Endometrial microvascular endothelial cells (primary cell): ENCODE measurements at regions not wholly inside any gene's neighbourhood (a gene's known extent, or its start where the extent isn't known, plus 50 kb on each side); places are given as distances from the start of the nearest gene placed in this dataset.
"Not testable (repeated sequence)": the region's sequence is repeated elsewhere in the genome, so short reads cannot be mapped to it uniquely, and the experiment has no call there.

Experiments used
- in situ Hi-C: cut with HindIII; loops from 2 replicates; pipeline ENCODE4 v1.10.0; 2017; ENCODE audit warnings: low sequenced_read_pairs, low pct_unique_long_range_greater_than_20kb; ENCODE audit errors: inconsistent ontology term

DNA sequence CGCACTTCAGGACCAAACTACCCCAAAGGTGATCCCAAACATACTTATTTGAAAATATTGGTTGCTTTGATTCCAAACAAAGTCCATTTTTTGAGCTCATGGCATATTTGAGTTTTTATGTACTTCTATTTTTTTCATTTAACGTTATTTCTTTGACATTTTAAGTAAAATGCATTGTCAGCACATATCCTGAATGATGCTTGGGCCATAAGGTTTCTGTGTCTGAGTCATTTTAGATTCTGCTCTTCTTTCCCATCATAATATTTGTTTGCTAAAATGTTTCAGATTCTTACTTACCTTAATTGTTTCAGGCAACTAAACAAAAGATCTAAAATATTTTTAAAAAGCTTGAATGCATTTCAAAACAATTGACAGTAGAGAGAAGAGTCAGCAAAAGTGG lies 998.2 kb downstream of the REEP3 start:
- in situ Hi-C loops: no loop called here

GRCh38 chr10:64519831-64520230 lies 998.6 kb downstream of the REEP3 start:
- in situ Hi-C loops: no loop called here

DNA sequence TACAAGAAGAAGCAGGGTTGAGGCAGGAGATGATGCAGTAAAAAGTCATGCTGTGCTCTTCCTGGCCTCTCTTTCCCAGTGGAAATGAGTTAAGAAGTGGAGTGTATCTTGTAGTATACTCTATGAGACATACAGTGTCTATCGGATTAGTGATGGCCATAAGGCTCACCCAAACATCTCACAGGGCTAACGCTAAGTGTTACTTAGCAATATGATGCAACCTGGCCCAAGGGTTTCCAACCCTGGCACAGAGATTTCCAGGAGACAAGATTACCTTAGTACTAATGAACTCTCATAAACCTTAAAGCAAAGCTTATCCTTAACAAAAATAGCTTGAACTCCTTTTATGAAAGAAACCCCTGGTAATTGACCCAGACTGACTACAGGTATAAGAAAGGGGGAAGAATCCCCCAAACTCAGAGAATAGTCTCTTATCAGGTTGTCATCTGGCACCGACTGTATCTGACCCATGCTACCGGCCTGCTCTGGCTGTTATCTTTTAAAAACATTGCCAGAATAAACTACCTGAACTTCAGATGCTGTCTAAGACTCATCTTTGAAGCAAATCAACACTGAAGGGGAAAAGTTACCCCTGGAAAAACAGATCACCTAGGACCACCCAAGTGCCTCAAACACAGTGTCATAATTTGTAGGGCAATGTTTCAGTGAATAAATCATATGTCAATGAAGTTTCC lies 1002.0 kb downstream of the REEP3 start:
- in situ Hi-C loops: no loop called here

DNA sequence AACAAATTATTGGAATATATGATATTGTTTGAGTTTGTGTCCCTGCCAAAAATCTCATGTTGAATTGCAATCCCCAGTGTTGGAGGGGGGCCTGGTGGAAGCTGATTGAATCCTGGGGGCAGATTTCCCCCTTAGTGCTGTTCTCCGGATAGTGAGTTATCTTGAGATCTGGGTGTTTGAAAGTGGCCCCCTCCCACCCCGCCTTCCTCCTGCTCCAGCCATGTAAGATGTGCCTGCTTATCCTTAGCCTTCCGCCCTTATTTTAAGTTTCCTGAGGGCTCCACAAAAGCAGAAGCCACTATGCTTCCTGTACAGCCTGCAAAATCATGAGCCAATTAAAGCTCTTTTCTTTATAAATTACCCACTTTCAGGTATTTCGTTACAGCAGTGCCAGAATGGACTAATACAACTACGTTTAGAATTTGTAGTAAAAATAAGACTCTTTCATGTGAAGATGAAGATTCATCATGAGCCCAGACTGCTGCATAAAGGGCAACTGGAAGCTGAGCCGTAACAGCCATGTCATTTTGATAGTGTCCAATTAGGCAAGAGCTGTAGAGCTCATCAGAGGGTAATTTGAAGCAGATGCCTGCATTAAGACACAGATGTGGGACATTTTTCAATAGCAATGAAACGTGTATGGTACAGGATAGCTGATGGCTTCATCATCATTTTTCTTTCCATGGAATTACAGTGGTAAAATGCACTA lies 1007.2 kb downstream of the REEP3 start:
- in situ Hi-C loops: no loop called here

- in situ Hi-C loops: no loop called here
Measured at GRCh38 chr10:64529003-64529350, 1007.8 kb downstream of the REEP3 start.

DNA sequence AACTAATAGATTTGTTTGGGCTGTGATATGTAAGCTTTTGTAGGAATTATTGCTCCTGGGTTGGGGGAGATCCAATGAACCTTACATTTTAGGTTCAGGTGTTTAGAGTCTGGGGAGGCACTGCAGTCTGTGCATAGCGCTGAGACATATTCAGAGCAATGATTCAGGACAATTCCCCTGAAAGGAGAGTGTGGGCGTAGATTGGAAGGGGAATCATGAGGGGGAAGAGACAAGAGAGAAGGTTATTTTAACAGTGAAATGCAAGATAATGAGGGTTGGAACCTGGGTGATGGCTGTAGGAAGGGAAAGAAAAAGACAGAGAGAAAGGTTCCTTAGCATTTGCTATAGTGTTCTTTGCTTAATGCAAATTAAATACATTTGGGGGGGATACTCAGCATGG lies 1013.4 kb downstream of the REEP3 start:
- in situ Hi-C loops: no loop called here

- in situ Hi-C loops: no loop called here
Measured at GRCh38 chr10:64535131-64535867, 1014.1 kb downstream of the REEP3 start.

GRCh38 chr10:64537112-64537511 lies 1015.9 kb downstream of the REEP3 start:
- in situ Hi-C loops: no loop called here

GRCh38 chr10:64537928-64538327 lies 1016.7 kb downstream of the REEP3 start:
- in situ Hi-C loops: no loop called here

DNA sequence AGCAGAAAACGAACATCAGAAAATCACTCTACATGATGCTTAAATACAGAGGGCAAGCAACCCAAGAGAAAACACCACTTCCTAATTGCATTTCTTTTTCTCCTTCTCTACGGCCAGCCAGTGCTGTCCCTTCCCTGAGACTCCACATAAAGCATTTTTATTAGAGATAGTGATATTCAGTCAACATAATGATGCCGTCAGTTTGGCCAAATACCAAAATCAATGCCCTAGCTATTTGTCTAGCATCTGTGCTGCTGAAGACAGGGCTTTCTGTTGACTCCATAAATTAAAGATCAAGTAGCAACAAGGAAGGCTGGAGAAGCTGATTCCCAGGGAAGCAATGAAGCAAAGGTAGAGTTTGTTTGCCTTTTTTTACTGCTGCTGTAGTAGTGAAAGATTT lies 1024.9 kb downstream of the REEP3 start:
- in situ Hi-C loops: no loop called here

DNA sequence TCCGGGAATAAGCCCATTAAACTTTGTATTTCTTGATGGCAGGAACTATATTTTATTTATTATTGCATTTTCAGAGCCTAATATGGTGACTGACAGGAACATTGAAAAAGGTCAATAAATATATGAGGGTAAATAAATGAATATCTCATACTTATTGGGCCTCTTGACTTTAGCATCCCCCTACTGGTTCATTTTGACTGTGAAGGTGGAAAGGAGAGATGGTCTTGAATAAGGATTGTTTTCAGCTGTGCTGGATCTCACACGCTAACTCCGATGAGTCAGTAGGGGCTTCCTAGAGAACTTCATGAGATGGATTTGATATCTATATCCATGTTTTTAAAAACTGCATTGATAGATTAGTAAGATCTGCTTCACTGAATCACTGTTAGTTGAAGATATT lies 1026.0 kb downstream of the REEP3 start:
- in situ Hi-C loops: no loop called here

DNA sequence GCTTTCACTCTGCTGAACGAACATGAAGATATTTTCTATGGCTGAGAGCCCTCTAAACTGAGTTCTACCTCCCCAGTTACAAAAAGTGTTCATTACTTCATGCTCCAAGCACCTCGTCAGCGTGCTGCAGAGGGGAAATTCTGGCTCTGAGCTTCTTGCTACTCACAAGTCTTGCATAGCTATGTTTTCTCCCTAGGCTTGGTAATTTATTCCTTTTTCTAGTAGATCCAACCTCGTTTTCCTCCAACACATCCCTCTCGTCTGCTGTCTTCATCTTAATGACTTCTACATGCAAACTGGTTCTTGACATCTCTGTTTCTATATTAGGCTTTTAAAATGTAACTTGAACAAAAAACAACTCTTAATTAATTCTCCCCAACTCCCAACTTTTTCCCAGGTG lies 1034.5 kb downstream of the REEP3 start:
- in situ Hi-C loops: no loop called here

GRCh38 chr10:64558094-64558835 lies 1037.1 kb downstream of the REEP3 start:
- in situ Hi-C loops: no loop called here

DNA sequence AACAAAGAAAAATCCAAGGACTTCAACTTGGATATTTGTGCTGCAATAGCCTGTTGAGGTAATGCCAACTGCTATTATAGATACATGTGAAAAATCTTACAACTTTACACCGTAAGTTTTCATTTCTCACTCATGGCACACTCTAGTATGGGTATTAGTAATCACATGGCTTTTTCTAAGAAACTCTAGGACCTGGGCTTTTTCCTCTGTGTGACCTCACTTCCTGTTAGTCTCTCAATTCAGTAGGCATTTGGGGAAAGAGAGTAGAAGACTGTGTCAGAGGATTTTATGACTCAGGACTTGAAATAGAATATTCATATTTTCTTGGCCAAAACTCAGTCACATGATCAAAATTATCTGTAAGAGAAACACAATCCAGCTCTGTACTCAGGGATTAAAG lies 1049.9 kb downstream of the REEP3 start:
- in situ Hi-C loops: no loop called here

- in situ Hi-C loops: no loop called here
Measured at GRCh38 chr10:64573623-64574325, 1052.6 kb downstream of the REEP3 start.

- in situ Hi-C loops: no loop called here
Measured at GRCh38 chr10:64574371-64574770, 1053.2 kb downstream of the REEP3 start.

DNA sequence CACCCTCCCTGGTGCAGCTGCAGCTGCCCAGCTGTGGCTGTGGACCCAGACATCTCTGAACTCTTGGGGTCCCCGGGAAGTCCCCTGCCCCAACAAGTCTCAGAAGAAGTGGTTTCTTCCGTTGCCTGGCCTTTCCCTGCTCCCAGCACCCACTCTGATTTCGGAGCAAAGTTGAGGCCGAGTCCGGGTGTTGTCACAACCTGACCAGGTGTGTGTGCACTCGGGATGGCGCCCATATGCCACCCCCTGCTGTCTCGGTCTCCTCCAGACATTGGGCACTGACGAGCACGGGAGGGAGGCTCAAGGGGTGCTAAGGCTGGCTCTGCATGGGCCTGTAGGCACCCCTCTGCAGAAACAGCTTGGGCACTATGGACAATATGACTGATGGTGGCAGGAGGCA lies 1055.3 kb downstream of the REEP3 start:
- in situ Hi-C loops: no loop called here

GRCh38 chr10:64578757-64579156 lies 1057.6 kb downstream of the REEP3 start:
- in situ Hi-C loops: not testable (repeated sequence)

- in situ Hi-C loops: no loop called here
Measured at GRCh38 chr10:64586934-64587503, 1065.8 kb downstream of the REEP3 start.
